BE2C (cell line): ENCODE measurements at regions not wholly inside any gene's neighbourhood (a gene's known extent, or its start where the extent isn't known, plus 50 kb on each side); places are given as distances from the start of the nearest gene placed in this dataset.
"Not testable (repeated sequence)": the region's sequence is repeated elsewhere in the genome, so short reads cannot be mapped to it uniquely, and the experiment has no call there.

ENCODE experiments used
- DNase-seq: peaks from one replicate; pipeline ENCODE4 v3.0.0-alpha.2; 2020
- H3K27me3 ChIP-seq: fragments of 250-450 bp; sonication (Bioruptor Pico); 2 replicates; pipeline ENCODE4 v1.5.1; 2020; ENCODE audit warnings: mild to moderate bottlenecking
- H3K36me3 ChIP-seq: fragments of 250-450 bp; sonication (Bioruptor Pico); 2 replicates; pipeline ENCODE4 v1.5.1; 2020; ENCODE audit warnings: mild to moderate bottlenecking
- H3K4me1 ChIP-seq: fragments of 250-450 bp; sonication (Bioruptor Pico); 2 replicates; pipeline ENCODE4 v1.5.1; 2020
- H3K4me3 ChIP-seq: 2 replicates; pipeline ENCODE4 v1.5.1; 2011; ENCODE audit warnings: low read depth, low read length
- H3K9me3 ChIP-seq: fragments of 250-450 bp; sonication (Bioruptor Pico); 2 replicates; pipeline ENCODE4 v1.5.1; 2020
- CTCF ChIP-seq: IDR thresholded peaks from 2 replicates; pipeline ENCODE4 v1.5.1; 2012; ENCODE audit warnings: mild to moderate bottlenecking, low read depth, low read length

GRCh38 chr2:153403940-153404339 is 74.6 kb downstream of the RPRM start:
- H3K9me3 ChIP-seq = no peaks in the 10 kb centered on the region
- DNase-seq = no peak
- H3K36me3 ChIP-seq = no peaks in the 10 kb centered on the region
- H3K4me3 ChIP-seq = no peak overlapping the region
- TF ChIP-seq CTCF = no peak
- no peaks in the 10 kb centered on the region for H3K27me3 ChIP-seq
- no peaks in the 10 kb centered on the region for H3K4me1 ChIP-seq

- H3K36me3 ChIP-seq, H3K4me1 ChIP-seq, DNase-seq, H3K27me3 ChIP-seq, H3K4me3 ChIP-seq, H3K9me3 ChIP-seq: not testable (repeated sequence)
Observed at GRCh38 chr2:153403352-153403751, 75.2 kb downstream of the RPRM start.

- H3K27me3 ChIP-seq = no peaks in the 10 kb centered on the region
- TF ChIP-seq CTCF = no peak
Observed at GRCh38 chr2:153394686-153395085, 83.9 kb downstream of the RPRM start.

GRCh38 chr2:153394247-153394646 is 84.3 kb downstream of the RPRM start:
- no peak for TF ChIP-seq CTCF
- Histone ChIP-seq H3K36me3 (no peaks in the 10 kb centered on the region), H3K27me3 (no peaks in the 10 kb centered on the region), H3K9me3 (no peaks in the 10 kb centered on the region), H3K4me1 (no peaks in the 10 kb centered on the region), H3K4me3 (no peak overlapping the region)
- DNase-seq = no peak

More at GRCh38 chr2:153394686-153395085, 83.9 kb downstream of the RPRM start:
- Histone ChIP-seq H3K9me3 (no peaks in the 10 kb centered on the region), H3K4me3 (no peak overlapping the region), H3K4me1 (no peaks in the 10 kb centered on the region), H3K36me3 (no peaks in the 10 kb centered on the region)
- DNase-seq = no peak

GRCh38 chr2:153393518-153393917 is 85.0 kb downstream of the RPRM start:
- H3K4me1 ChIP-seq = no peaks in the 10 kb centered on the region
- no peak overlapping the region for H3K4me3 ChIP-seq
- no peak for DNase-seq
- no peaks in the 10 kb centered on the region for H3K27me3 ChIP-seq
- no peaks in the 10 kb centered on the region for H3K36me3 ChIP-seq
- TF ChIP-seq CTCF = no peak
- no peaks in the 10 kb centered on the region for H3K9me3 ChIP-seq

- no peaks in the 10 kb centered on the region for H3K36me3 ChIP-seq
- TF ChIP-seq CTCF = no peak
- H3K4me3 ChIP-seq = no peak overlapping the region
- no peak for DNase-seq
- H3K4me1 ChIP-seq = no peaks in the 10 kb centered on the region
- no peaks in the 10 kb centered on the region for H3K27me3 ChIP-seq
- H3K9me3 ChIP-seq = no peaks in the 10 kb centered on the region
Observed at GRCh38 chr2:153391131-153391530, 87.4 kb downstream of the RPRM start.

GRCh38 chr2:153388246-153388645 is 90.3 kb downstream of the RPRM start:
- no peaks in the 10 kb centered on the region for H3K27me3 ChIP-seq
- H3K4me3 ChIP-seq = no peak overlapping the region
- TF ChIP-seq CTCF = no peak
- DNase-seq = no peak
- H3K36me3 ChIP-seq = no peaks in the 10 kb centered on the region
- H3K4me1 ChIP-seq = no peaks in the 10 kb centered on the region
- no peaks in the 10 kb centered on the region for H3K9me3 ChIP-seq
